Hindlimb muscle (tissue), 1 donor: ENCODE measurements at regions not wholly inside any gene's neighbourhood (a gene's known extent, or its start where the extent isn't known, plus 50 kb on each side); places are given as distances from the start of the nearest gene placed in this dataset.

ENCODE experiments used
- DNase-seq: peaks from one replicate; pipeline ENCODE4 v3.0.0-alpha.2; 2013

DNA sequence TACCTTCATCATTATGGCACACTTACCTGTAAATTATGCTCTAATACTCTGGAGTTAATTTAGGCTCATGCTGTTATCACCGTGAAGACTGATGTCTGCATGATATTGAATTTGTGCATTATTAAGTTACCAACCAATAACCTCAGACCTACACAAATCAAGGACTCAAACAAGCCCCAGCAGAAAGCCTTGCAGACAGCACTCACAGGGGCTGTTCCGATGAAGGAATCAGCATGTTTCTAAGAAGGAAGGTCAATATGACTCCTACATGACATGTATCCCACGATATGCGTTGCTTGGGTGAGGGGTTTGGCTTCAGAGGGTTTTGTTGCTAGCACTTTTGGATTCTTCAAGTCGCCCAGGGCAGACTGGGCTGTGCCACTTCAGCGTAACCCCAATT is 1071.2 kb upstream of the SLC10A2 start:
- DNase-seq: no peak

DNA sequence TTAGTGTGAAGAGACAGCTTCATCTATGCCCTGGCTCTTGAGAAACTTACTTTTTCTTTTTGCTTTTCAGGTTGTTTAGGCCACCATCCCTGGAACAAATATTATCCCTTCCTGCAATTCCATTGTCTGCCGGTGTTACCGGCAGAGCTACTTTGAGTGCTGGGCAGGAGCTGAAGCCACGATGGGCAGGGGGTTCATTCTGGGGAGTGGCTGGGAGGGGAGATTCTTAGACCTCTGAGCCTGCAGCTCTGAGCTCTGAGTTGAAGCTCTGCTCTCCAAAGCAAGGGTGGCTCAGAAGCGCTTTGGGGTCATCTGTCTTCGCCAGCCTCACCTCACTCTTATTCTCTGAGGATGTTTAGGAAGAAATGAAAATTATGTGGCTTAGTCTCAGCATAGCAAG is 1066.6 kb upstream of the SLC10A2 start:
- DNase-seq: no peak

DNA sequence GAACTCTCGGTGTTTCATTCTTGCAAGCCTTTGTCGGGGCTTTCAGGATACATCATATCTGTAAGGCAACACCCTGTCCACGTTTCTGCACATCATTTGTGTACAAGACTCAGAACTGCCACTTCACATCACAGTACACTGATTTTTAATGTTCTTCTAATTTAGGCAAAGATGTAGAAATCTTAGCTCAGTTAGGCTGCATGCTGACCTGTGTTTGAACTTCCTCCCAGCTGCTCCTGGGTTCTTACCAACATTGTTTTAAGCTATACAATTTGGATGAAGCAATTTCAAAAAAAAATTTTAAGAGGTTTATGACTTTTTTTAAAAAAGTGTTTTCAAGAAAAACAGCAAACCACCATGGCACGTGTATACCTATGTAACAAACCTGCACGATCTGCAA is 1047.9 kb upstream of the SLC10A2 start:
- peak; percentile 29 for DNase-seq

DNA sequence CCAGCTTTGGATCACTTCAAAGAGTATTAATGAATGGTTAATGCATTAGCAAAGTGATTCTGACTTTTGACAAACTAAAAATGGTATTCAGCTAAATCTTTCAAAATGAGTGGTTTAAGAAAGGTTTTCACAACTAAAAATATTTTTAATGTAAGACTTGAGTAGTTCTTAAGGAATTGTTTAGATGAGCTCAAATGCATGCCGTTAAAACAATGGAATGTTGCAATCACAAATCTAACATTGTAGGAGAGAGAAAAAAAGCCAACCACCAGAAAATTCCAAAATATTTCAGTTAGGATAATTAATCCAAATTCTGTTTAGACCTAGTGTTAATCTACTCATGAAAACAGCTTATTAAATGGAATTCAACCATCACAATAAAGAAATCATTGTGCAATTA is 1044.8 kb upstream of the SLC10A2 start:
- DNase-seq: no peak

DNA sequence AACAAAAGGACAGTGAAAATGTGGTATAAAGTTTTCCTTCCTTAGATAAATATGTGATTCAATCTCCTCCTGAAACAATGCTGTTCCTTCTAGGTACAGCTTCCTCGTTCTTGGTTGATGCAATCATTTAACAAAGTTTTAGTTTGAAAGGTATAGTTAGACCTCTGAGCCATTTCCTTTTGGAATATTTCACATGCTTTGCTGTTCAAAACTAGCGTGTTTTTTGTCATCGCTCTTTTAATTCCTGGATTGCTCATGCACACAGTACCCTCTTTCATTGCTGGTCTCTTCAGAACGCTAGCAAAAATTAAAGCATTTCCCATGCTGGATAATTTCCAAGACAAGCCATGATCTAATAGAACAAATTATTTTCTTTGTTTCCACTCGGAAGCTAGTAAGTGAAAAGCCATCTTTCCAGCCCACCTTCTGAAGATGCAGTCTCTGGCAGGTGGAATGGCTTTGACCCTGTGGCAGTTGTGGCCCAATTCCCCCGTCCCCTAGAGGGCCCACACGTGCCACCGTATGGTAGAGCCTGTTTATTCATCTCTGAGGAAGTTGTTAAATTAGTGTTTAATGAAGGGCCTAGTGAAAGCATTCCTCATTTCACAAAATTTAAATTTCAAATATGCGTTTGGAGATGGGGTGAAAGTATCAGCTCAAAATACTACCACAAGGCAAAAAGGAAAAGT is 1040.6 kb upstream of the SLC10A2 start:
- DNase-seq: no peak

DNA sequence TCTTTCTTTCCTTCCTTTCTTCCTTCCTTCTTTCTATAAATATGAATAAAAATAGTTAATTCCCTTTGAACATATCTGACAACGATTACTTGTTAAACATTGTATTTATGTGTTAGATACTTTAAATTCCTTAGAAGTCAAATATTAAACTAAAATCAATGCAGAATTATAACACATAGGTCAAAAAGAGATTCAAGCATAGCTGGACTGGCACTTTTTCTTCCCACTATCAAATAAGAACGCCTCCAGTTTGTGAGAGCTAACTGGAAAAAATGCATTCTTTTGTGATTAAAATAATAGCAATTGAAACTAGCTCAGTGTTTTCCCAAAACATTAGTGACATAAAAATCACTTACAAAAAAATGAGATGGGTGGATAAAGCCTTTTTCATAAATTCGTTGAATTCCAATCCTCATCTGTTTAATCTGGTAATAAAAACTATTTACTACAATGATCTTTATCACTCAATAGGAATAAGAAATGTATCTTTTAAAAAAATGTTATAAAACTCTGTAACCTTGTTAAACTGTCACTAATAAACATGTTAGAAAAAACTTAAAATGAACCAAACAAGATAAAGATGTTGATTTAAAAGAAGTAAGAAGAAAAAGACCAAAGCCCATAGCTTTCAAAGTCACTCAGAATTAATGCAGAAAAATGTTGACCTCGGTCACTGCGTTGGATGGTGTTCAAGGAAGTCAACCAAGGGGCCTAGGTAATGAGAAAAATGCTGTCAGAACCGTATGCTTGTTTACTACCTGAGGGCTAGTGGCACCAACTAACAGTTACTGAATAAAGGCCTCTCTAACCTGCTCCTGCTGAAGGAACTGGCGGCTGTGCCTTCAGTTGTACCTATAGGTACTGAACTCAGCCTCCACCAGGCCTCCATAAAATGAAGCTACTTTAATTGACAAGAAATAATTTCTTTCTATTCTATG is 1039.5 kb upstream of the SLC10A2 start:
- no peak for DNase-seq

DNA sequence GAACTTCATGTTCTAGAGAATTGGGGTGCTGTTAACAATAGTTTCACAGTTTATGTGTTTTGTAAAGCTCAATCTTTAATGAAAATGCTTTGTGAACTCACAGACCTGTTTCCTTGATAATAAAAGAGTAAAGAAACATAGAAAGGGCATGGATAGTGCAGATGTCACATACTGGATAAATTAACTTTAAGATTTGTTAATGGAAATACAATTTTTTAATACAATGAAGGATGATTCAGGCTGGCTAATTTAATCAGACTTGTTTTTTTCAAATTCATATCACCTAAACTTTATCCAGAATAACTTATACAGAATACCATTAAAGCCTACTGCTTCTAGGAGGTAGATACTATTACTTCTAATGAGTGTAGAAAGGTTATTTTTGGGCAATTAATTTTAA is 1033.5 kb upstream of the SLC10A2 start:
- DNase-seq: no peak

DNA sequence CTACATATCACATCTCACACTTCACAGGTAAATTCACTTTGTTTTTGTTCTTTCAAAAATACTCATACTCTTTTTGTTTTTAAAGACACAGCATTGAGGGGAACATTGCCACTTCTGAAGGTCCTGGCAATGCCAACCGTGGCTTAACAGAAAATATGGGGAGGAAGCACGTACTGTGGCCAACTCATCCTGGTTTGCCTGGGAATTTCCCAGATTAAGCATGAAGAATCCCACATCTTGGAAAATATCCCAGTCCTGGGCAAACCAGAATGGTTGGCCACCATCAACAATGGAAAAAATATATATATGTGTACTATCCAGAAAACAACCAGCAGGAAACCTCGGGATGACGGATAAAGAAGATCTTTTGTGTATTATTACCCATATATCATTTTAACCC is 1032.2 kb upstream of the SLC10A2 start:
- no peak for DNase-seq

DNA sequence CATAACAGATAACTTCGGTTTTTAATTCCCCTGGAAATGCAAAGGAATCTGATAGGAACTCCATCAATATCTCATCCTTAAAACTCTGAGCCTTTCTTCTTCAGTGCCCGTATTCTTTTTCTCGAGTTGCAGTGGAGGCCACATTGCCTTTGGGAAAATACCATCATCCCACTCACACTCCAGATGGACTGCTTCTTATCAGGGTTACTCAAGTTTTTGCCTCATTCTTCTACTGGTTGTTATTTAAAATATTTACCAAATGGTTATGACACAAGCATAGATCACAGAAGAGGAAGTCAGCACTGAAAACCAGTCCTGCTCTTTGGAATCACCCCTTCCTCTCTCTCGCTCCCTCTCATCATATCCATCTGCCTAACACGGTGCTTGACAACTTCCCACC is 1020.5 kb upstream of the SLC10A2 start:
- no peak for DNase-seq

DNA sequence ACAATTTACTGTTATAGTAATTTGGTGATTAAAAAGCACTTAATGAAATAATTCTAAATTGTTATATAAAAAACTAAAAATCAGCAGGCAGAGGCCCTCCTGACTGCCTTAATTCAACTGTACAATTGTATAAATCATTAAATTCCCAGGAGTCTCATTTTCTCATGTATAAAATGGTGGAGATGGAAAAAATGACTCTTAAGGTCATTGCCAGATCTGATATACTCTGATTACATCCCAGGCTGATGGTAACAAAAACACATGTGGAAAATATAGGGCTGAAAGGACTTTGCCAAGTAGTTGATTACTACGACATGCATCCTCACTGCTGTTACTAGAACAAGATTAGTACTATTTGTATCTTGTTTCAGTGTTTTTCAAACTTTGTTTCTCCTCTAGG is 1020.0 kb upstream of the SLC10A2 start:
- peak; percentile 15 for DNase-seq

DNA sequence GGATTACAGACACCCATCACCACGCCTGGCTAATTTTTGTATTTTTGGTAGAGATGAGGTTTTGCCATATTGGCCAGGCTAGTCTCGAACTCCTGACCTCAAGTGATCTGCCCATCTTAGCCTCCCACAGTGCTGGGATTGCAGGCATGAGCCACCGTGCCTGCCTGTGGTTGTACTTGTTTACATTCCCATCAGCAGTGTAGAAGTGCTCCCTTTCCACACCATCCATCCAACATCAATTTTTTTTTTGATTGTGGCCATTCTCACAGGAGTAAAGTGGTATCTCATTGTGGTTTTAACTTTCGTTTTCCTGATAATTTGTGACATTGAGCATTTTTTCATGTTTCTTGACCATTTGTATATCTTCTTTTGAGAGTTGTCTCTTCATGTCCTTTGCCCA is 1019.4 kb upstream of the SLC10A2 start:
- DNase-seq: no peak

DNA sequence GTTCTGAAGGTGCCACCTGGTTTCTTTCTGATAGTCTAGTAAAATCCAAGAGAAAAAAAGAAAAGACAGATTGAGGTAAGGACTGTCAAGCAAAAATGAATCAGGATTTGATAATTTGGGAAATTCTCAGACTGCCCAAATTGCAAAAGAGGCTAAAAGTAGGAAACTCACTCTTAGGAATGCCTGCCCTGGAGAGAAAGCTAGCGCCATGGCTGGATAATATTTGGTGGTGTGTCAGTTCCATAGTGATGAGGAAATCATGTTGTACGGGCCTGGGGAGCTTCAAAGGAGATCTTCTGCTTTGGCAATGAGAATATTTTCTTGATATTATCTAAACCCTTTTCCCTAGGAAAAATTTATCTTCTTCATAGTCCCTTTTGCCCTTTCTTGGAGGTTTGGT is 1008.1 kb upstream of the SLC10A2 start:
- no peak for DNase-seq

DNA sequence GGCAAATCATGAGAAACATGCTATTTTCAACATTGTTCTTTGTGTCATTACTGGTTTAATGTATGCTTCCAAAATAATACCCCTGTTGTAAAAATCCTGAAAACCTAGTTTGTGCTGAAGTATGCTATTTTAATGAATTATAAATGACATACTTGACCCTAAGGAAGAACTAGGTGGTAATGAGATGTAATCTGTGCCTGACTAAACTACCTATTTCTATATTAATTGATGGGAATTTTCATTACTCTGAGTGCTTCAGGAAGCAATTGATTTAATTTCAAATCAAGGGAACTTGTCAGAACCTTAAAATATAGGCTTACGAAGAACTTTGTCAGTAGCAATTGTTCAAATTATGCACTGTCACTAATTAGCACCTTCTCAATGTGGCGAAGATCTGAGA is 1005.6 kb upstream of the SLC10A2 start:
- no peak for DNase-seq

DNA sequence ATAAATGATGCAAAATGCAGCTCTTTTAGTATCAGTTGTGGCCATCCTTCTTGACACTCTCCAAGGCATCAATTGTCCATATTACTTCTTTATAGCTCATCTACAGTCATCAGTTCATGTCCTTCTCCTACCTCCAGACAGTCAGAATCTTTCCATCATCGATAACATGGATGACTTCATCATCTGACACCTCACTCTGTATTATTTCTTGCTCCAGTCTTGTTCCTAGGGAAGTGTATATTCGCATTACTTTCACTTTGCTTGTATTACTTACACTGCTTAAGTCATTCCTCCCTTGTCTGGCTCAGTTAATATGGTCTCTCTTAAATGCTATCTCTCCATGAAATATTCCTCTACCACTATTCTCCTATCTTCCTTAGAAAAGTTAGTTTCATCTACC is 999.1 kb upstream of the SLC10A2 start:
- DNase-seq: no peak

DNA sequence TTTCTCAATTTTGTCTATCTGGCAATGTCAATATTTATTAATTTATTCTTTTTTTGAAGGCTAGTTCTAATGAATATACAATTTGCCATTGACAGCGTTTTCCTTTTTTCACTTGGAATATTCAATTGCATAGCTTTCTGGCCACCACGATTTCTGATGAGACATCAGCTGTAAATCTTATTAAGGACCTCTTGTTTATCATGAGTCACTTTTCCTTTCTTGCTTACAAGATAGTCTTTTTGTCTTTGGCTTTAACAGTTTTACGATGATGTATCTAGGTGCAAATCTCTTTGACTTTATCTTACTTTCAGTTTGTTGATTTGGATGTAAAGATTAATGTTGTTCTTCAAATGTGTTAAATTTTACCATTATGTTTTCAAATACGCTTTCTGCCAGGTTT is 991.6 kb upstream of the SLC10A2 start:
- no peak for DNase-seq

DNA sequence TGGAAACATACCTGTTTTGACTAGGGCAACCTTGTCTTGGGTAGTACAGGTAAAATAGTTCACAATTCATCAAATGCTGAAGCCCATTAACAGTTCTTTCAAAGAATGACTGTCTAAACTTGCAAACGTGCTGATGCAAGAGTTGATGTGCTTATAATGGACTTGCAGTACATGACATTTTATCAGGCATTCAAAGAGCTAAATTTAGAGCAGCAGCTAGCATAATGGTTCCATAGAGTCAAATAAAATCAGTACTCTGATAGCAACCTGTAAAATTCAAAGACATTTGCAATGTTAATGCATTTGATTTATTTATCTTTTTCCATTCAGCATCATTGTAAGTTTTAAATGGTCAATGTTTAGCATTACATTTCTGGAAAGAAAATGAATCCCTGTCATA is 979.7 kb upstream of the SLC10A2 start:
- DNase-seq: no peak

DNA sequence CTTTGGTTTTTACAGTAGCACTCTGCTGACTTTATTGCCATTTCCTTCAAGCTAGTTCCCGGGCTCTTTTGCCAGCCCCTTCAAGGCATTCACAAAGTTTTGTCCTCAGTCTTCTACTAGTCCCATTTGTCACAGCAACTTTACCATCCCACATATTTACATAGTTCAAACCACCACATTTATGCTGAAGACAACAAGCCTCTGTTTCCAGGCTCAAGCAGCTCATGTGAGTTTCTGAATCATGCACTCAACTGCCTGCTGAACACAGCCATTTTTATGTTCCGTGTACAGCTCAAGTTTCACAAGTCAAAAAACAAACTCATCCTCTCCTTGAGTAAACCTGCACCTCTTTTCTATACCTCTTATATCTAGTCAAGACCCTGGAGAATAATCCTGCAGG is 977.0 kb upstream of the SLC10A2 start:
- DNase-seq: no peak

DNA sequence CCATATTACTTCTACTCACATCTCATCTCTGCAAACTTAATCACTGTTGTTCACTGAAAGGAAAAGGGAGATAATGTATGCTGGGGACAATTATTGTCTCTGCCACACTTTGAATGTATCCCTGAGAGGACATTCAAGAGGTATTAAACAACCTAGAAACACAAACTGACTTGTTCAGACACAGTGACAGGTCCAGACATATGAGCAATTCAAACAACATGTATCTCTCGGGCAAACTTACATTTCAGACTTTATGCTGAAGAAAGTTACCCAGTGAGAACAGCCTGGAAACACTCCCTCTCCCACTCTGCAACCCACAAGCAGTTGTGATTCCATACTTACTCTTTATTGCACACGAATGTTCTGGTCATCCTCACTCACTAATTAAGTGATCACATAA is 968.7 kb upstream of the SLC10A2 start:
- DNase-seq: no peak

DNA sequence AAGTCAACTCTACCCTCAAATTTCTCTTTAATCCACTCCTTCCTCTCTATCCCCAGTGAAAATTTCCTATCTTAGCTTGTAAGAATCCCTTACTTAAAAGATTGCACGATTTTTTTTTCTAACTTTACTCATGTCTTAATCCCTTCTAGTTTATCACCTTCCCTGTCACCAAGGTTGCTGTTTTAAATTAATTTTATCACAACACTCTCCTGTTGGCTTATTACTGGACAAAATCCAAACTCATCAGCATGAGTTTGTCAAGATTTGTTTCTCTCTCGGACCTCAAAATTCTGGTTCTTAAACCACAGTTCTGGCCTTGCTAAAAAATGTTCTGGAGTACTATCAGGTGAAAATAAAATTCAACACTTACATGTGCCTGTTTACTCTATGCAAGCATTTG is 959.1 kb upstream of the SLC10A2 start:
- DNase-seq: no peak

DNA sequence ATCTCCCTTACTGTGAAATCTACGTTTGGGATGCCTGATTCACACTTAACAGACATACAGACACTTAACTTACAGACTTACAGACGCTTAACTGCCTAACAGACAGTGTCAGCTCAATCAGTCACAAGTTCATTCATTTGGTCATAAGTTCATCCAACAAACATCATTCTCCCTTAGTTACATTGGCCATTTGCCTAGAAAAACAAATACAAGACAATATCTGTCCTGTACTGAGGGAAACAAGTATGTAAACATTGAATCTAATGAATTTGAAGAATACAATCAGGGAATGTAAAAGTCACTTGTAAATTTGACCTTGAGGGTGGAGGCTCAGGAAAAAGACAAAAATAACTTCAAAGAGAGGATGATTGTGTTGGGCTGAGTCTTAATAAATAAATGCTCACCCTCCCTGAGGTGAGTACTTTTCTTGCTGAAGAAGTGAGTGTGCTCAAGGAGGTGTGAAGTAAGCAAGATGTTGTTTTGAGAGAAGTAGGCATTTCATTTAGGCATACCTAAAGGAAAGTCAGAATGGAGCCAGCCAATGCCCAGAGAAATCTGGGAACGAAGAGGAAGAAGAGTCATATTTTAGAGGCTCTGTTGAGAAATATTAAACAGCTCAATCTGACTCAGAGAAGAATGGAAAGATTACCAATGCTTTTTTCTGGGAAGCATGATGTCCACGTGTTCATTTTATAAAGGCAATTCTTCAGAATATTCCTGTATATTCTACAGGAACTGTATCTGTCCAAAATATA is 958.4 kb upstream of the SLC10A2 start:
- DNase-seq: no peak

DNA sequence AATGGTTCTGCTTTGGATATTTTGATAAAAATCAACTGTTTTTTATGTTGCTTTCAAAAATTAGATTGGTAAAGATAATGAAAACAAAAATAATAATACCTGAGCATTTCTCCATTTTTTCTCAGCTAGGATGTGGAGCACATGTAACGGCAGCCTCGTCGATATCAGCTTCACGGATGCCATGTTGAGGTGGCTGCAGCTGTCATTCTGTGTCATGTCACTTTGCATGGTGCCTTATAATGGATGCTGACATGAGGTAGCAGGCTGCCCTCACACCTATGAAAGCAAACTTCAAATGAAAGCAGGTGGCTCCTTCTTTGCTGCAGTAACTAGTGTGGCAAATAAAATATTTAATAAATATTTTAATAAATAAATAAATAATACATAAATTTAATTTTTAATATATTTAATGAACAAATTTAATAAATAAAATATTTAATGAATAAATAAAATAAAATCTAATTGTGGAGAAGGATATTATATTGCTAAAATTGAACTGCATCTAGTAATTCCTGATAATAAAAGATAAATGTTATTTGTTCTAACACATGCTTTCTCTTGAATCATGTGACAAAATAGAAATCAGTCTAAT is 955.7 kb upstream of the SLC10A2 start:
- DNase-seq: no peak

DNA sequence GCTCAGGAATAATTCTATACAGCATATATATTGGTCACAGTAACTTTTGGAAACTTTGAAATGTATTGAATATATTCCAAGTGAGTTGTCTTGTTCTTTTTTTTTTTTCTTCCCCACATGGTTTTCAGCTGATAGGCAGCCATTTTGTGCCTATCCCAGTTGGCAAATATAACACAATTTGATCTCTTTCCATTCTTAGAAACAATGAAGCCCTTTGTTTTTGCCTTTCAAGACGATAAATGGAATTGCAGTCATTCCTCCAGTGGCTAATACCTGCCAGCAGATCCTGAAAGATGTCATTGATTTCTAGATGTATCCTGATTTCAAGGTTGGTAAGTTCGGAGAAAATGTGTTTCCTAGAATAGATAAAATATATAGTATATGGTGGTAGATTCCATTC is 951.1 kb upstream of the SLC10A2 start:
- DNase-seq: no peak
